GM23338 (cell line): ENCODE measurements at regions not wholly inside any gene's neighbourhood (a gene's known extent, or its start where the extent isn't known, plus 50 kb on each side); places are given as distances from the start of the nearest gene placed in this dataset.

Source experiments
- ATAC-seq: fragments of 200-7000 bp; cut with Tn5 transposase; 3 replicates; pipeline ENCODE4 v1.9.1; 2020
- DNase-seq: peaks from one replicate; pipeline ENCODE4 v3.0.0-alpha.2; 2015; ENCODE audit warnings: low spot score
- H2AFZ ChIP-seq: fragments of 200-600 bp; sonication (generic); 2 replicates; pipeline ENCODE4 v1.8.0; 2016; ENCODE audit warnings: antibody characterized with exemption, mild to moderate bottlenecking, moderate library complexity
- H3F3A ChIP-seq: fragments of 200-600 bp; sonication (generic); replicated peaks from 2 replicates; pipeline ENCODE4 v1.8.0; 2017; ENCODE audit warnings: antibody characterized with exemption, mixed run types, low read depth
- H3K27ac ChIP-seq: fragments of 200-600 bp; sonication (generic); 2 replicates; pipeline ENCODE4 v1.6.1; 2016; ENCODE audit warnings: low read depth
- H3K27me3 ChIP-seq: fragments of 200-600 bp; sonication (generic); 2 replicates; pipeline ENCODE4 v1.8.0; 2016; ENCODE audit warnings: mild to moderate bottlenecking, mixed run types, moderate library complexity; ENCODE audit not compliant: insufficient read depth
- H3K36me3 ChIP-seq: fragments of 200-600 bp; sonication (generic); 2 replicates; pipeline ENCODE4 v1.8.0; 2016; ENCODE audit warnings: mild to moderate bottlenecking; ENCODE audit not compliant: insufficient read depth
- H3K4me1 ChIP-seq: fragments of 200-600 bp; sonication (generic); 2 replicates; pipeline ENCODE4 v1.8.0; 2016; ENCODE audit warnings: mild to moderate bottlenecking, moderate library complexity; ENCODE audit not compliant: insufficient read depth
- H3K4me2 ChIP-seq: fragments of 200-600 bp; sonication (generic); 2 replicates; pipeline ENCODE4 v1.7.1; 2017; ENCODE audit warnings: mixed run types
- H3K4me3 ChIP-seq: fragments of 200-600 bp; sonication (generic); 2 replicates; pipeline ENCODE4 v1.6.1; 2016; ENCODE audit warnings: mixed run types
- H3K79me2 ChIP-seq: fragments of 200-600 bp; sonication (generic); replicated peaks from 2 replicates; pipeline ENCODE4 v1.8.0; 2017; ENCODE audit warnings: mild to moderate bottlenecking; ENCODE audit not compliant: insufficient read depth
- H3K9me2 ChIP-seq: fragments of 200-600 bp; sonication (generic); 2 replicates; pipeline ENCODE4 v1.8.0; 2017; ENCODE audit not compliant: insufficient read depth
- H4K20me1 ChIP-seq: fragments of 200-600 bp; sonication (generic); replicated peaks from 2 replicates; pipeline ENCODE4 v1.8.0; 2017; ENCODE audit warnings: mild to moderate bottlenecking; ENCODE audit not compliant: insufficient read depth
- H3K27ac Mint-ChIP-seq: 2 replicates; pipeline ENCODE4 v1.8.0; 2020; ENCODE audit warnings: inconsistent platforms, mild to moderate bottlenecking, moderate library complexity, mixed read lengths
- H3K27me3 Mint-ChIP-seq: 3 replicates; pipeline ENCODE4 v1.8.0; 2022; ENCODE audit warnings: low read depth, mild to moderate bottlenecking, moderate library complexity, mixed read lengths, inconsistent platforms; ENCODE audit not compliant: insufficient read depth, poor library complexity
- H3K36me3 Mint-ChIP-seq: 3 replicates; pipeline ENCODE4 v1.8.0; 2021; ENCODE audit warnings: low read depth, mild to moderate bottlenecking, inconsistent platforms, moderate library complexity, mixed read lengths
- H3K4me1 Mint-ChIP-seq: 3 replicates; pipeline ENCODE4 v1.8.0; 2020; ENCODE audit warnings: mild to moderate bottlenecking, inconsistent platforms, mixed read lengths
- H3K4me3 Mint-ChIP-seq: 3 replicates; pipeline ENCODE4 v1.8.0; 2021; ENCODE audit warnings: moderate library complexity, mild to moderate bottlenecking, inconsistent platforms, mixed read lengths
- H3K9me3 Mint-ChIP-seq: 3 replicates; pipeline ENCODE4 v1.8.0; 2020; ENCODE audit warnings: moderate library complexity, mild to moderate bottlenecking, inconsistent platforms, mixed read lengths
- CREB1 ChIP-seq: fragments of 250-450 bp; sonication (Bioruptor Pico); IDR thresholded peaks from 2 replicates; pipeline ENCODE4 v1.5.0; 2020; ENCODE audit warnings: low read depth, mild to moderate bottlenecking, moderate library complexity
- EZH2 ChIP-seq: fragments of 200-600 bp; sonication (generic); IDR thresholded peaks from one replicate; pipeline ENCODE4 v1.8.0; 2017; ENCODE audit warnings: antibody characterized with exemption, mild to moderate bottlenecking, low read depth; ENCODE audit not compliant: unreplicated experiment
- EZH2phosphoT487 ChIP-seq: fragments of 200-600 bp; sonication (generic); IDR thresholded peaks from one replicate; pipeline ENCODE4 v1.8.1; 2018; ENCODE audit warnings: antibody characterized with exemption; ENCODE audit not compliant: unreplicated experiment
- JUNB ChIP-seq: IDR thresholded peaks from one replicate; pipeline ENCODE4 v1.6.1; 2016; ENCODE audit warnings: antibody characterized with exemption; ENCODE audit not compliant: unreplicated experiment
- NANOG ChIP-seq: IDR thresholded peaks from 2 replicates; pipeline ENCODE4 v1.6.1; 2016; ENCODE audit warnings: antibody characterized with exemption, borderline replicate concordance
- POLR2AphosphoS5 ChIP-seq: IDR thresholded peaks from 2 replicates; pipeline ENCODE4 v1.6.1; 2016; ENCODE audit warnings: antibody characterized with exemption, low read depth
- STAT1 ChIP-seq: IDR thresholded peaks from one replicate; pipeline ENCODE4 v1.6.1; 2016; ENCODE audit warnings: antibody characterized with exemption; ENCODE audit not compliant: unreplicated experiment
- ZNF114 ChIP-seq: fragments of 250-450 bp; sonication (Bioruptor Pico); IDR thresholded peaks from 2 replicates; pipeline ENCODE4 v1.5.0; 2020; ENCODE audit warnings: mild to moderate bottlenecking, moderate library complexity
- ZNF331 ChIP-seq: fragments of 250-450 bp; sonication (Bioruptor Pico); IDR thresholded peaks from 2 replicates; pipeline ENCODE4 v1.5.0; 2020; ENCODE audit warnings: low read depth, mild to moderate bottlenecking, moderate library complexity
- TF ChIP-seq, protein P1 (sequence below), 2 experiments: fragments of 200-600 bp in 1 of 2; sonication (generic) in 1 of 2; conservative IDR thresholded peaks; 2 replicates each; pipeline versions ENCODE4 v1.5.1 to v1.6.1; 2016 to 2017; ENCODE audit warnings: antibody characterized with exemption in 2 of 2, low read depth in 2 of 2, mild to moderate bottlenecking in 2 of 2, moderate library complexity in 1 of 2
- TF ChIP-seq, protein P2 (sequence below): IDR thresholded peaks from 2 replicates; pipeline ENCODE4 v1.6.1; 2016; ENCODE audit warnings: antibody characterized with exemption
- TF ChIP-seq, protein P3 (sequence below): fragments of 250-450 bp; sonication (Bioruptor Pico); IDR thresholded peaks from 2 replicates; pipeline ENCODE4 v1.5.0; 2020; ENCODE audit warnings: mild to moderate bottlenecking, moderate library complexity
- TF ChIP-seq, protein P4 (sequence below): IDR thresholded peaks from one replicate; pipeline ENCODE4 v1.6.1; 2018; ENCODE audit warnings: antibody characterized with exemption; ENCODE audit not compliant: unreplicated experiment

DNA sequence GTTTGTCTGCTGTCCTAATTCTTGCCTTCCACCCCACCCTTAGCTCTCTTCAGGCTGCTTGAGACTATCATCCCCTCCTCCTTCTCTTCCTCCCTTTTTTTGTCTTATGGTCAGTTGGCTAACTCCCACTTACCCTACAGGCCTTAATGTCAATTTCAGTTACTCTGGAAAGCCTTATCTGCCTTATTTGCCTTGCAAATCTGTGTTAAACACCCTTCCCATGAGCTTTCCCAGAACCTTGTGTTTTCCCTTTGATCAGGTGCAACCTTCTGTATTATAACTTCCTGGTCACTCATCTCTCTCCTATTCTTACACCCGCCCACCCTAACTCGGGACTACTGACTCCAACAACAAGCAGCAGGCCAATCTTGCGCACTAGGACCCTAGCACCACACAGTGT, 74.8 kb downstream of the COX18 start:
- no peaks in the 10 kb centered on the region for H3K9me3 Mint-ChIP-seq
- Histone ChIP-seq H3K4me2 (no peak overlapping the region), H3F3A (no peaks in the 10 kb centered on the region), H3K4me3 (no peak overlapping the region), H3K79me2 (no peaks in the 10 kb centered on the region), H3K4me1 (peaks cover 14% of the 10 kb centered on the region), H3K27ac (no peak overlapping the region), H3K9me2 (peaks cover 4% of the 10 kb centered on the region; the same call in 1 of the 2 replicates), H4K20me1 (no peaks in the 10 kb centered on the region), H3K36me3 (no peaks in the 10 kb centered on the region), H2AFZ (peak overlapping the region; percentile 67), H3K27me3 (no peaks in the 10 kb centered on the region)
- no peak overlapping the region for H3K27ac Mint-ChIP-seq
- no peaks in the 10 kb centered on the region for H3K36me3 Mint-ChIP-seq
- TF ChIP-seq, protein P1, sequence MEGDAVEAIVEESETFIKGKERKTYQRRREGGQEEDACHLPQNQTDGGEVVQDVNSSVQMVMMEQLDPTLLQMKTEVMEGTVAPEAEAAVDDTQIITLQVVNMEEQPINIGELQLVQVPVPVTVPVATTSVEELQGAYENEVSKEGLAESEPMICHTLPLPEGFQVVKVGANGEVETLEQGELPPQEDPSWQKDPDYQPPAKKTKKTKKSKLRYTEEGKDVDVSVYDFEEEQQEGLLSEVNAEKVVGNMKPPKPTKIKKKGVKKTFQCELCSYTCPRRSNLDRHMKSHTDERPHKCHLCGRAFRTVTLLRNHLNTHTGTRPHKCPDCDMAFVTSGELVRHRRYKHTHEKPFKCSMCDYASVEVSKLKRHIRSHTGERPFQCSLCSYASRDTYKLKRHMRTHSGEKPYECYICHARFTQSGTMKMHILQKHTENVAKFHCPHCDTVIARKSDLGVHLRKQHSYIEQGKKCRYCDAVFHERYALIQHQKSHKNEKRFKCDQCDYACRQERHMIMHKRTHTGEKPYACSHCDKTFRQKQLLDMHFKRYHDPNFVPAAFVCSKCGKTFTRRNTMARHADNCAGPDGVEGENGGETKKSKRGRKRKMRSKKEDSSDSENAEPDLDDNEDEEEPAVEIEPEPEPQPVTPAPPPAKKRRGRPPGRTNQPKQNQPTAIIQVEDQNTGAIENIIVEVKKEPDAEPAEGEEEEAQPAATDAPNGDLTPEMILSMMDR (conservative IDR thresholded peaks at IDR 0.05; ENCODE audit: low read depth in 2 of 2), result no peak
- no peak for TF ChIP-seq ZNF331 (CRISPR knock-in tag)
- TF ChIP-seq NANOG, result no peak
- TF ChIP-seq CREB1 (CRISPR knock-in tag), result no peak
- no peak for TF ChIP-seq JUNB
- no peak for TF ChIP-seq STAT1
- TF ChIP-seq ZNF114 (CRISPR knock-in tag), result no peak
- TF ChIP-seq EZH2, result no peak
- TF ChIP-seq, protein P2, sequence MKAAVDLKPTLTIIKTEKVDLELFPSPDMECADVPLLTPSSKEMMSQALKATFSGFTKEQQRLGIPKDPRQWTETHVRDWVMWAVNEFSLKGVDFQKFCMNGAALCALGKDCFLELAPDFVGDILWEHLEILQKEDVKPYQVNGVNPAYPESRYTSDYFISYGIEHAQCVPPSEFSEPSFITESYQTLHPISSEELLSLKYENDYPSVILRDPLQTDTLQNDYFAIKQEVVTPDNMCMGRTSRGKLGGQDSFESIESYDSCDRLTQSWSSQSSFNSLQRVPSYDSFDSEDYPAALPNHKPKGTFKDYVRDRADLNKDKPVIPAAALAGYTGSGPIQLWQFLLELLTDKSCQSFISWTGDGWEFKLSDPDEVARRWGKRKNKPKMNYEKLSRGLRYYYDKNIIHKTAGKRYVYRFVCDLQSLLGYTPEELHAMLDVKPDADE, result no peak
- TF ChIP-seq, protein P3, sequence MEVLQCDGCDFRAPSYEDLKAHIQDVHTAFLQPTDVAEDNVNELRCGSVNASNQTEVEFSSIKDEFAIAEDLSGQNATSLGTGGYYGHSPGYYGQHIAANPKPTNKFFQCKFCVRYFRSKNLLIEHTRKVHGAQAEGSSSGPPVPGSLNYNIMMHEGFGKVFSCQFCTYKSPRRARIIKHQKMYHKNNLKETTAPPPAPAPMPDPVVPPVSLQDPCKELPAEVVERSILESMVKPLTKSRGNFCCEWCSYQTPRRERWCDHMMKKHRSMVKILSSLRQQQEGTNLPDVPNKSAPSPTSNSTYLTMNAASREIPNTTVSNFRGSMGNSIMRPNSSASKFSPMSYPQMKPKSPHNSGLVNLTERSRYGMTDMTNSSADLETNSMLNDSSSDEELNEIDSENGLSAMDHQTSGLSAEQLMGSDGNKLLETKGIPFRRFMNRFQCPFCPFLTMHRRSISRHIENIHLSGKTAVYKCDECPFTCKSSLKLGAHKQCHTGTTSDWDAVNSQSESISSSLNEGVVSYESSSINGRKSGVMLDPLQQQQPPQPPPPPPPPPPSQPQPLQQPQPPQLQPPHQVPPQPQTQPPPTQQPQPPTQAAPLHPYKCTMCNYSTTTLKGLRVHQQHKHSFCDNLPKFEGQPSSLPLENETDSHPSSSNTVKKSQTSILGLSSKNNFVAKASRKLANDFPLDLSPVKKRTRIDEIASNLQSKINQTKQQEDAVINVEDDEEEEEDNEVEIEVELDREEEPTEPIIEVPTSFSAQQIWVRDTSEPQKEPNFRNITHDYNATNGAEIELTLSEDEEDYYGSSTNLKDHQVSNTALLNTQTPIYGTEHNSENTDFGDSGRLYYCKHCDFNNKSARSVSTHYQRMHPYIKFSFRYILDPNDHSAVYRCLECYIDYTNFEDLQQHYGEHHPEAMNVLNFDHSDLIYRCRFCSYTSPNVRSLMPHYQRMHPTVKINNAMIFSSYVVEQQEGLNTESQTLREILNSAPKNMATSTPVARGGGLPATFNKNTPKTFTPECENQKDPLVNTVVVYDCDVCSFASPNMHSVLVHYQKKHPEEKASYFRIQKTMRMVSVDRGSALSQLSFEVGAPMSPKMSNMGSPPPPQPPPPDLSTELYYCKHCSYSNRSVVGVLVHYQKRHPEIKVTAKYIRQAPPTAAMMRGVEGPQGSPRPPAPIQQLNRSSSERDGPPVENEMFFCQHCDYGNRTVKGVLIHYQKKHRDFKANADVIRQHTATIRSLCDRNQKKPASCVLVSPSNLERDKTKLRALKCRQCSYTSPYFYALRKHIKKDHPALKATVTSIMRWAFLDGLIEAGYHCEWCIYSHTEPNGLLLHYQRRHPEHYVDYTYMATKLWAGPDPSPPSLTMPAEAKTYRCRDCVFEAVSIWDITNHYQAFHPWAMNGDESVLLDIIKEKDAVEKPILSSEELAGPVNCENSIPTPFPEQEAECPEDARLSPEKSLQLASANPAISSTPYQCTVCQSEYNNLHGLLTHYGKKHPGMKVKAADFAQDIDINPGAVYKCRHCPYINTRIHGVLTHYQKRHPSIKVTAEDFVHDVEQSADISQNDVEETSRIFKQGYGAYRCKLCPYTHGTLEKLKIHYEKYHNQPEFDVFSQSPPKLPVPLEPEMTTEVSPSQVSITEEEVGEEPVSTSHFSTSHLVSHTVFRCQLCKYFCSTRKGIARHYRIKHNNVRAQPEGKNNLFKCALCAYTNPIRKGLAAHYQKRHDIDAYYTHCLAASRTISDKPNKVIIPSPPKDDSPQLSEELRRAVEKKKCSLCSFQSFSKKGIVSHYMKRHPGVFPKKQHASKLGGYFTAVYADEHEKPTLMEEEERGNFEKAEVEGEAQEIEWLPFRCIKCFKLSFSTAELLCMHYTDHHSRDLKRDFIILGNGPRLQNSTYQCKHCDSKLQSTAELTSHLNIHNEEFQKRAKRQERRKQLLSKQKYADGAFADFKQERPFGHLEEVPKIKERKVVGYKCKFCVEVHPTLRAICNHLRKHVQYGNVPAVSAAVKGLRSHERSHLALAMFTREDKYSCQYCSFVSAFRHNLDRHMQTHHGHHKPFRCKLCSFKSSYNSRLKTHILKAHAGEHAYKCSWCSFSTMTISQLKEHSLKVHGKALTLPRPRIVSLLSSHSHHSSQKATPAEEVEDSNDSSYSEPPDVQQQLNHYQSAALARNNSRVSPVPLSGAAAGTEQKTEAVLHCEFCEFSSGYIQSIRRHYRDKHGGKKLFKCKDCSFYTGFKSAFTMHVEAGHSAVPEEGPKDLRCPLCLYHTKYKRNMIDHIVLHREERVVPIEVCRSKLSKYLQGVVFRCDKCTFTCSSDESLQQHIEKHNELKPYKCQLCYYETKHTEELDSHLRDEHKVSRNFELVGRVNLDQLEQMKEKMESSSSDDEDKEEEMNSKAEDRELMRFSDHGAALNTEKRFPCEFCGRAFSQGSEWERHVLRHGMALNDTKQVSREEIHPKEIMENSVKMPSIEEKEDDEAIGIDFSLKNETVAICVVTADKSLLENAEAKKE (CRISPR knock-in tag), result no peak
- no peak for TF ChIP-seq POLR2AphosphoS5
- TF ChIP-seq, protein P4, sequence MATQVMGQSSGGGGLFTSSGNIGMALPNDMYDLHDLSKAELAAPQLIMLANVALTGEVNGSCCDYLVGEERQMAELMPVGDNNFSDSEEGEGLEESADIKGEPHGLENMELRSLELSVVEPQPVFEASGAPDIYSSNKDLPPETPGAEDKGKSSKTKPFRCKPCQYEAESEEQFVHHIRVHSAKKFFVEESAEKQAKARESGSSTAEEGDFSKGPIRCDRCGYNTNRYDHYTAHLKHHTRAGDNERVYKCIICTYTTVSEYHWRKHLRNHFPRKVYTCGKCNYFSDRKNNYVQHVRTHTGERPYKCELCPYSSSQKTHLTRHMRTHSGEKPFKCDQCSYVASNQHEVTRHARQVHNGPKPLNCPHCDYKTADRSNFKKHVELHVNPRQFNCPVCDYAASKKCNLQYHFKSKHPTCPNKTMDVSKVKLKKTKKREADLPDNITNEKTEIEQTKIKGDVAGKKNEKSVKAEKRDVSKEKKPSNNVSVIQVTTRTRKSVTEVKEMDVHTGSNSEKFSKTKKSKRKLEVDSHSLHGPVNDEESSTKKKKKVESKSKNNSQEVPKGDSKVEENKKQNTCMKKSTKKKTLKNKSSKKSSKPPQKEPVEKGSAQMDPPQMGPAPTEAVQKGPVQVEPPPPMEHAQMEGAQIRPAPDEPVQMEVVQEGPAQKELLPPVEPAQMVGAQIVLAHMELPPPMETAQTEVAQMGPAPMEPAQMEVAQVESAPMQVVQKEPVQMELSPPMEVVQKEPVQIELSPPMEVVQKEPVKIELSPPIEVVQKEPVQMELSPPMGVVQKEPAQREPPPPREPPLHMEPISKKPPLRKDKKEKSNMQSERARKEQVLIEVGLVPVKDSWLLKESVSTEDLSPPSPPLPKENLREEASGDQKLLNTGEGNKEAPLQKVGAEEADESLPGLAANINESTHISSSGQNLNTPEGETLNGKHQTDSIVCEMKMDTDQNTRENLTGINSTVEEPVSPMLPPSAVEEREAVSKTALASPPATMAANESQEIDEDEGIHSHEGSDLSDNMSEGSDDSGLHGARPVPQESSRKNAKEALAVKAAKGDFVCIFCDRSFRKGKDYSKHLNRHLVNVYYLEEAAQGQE, result no peak
- TF ChIP-seq EZH2phosphoT487, result no peak
- no peak for DNase-seq
- H3K4me3 Mint-ChIP-seq, result no peak overlapping the region
- H3K27me3 Mint-ChIP-seq, result no peaks in the 10 kb centered on the region
- H3K4me1 Mint-ChIP-seq, result peaks cover 7% of the 10 kb centered on the region
- no peak for ATAC-seq
